ENCODE measurements at regions not wholly inside any gene's neighbourhood (a gene's known extent, or its start where the extent isn't known, plus 50 kb on each side); places are given as distances from the start of the nearest gene placed in this dataset.

GRCh38 chr10:113433711-113434110 lies 119.1 kb upstream of the HABP2 start:
- no peak for DNase-seq
- ChIA-PET CTCF (interaction anchor here (0.8 to 1.1 kb wide), 3 partner anchors 8 to 111 kb away, joined by 3 read pairs; no protein-coding TSS in a partner anchor), POLR2A (no interaction called here)
- TF ChIP-seq TEAD4 (IDR thresholded peaks at IDR 0.05; ENCODE audit: borderline replicate concordance, insufficient read depth) = no peak
- TF ChIP-seq RAD21 (IDR thresholded peaks at IDR 0.05; ENCODE audit: low read length) = no peak
- no peak for TF ChIP-seq SIN3A (IDR thresholded peaks at IDR 0.05; ENCODE audit: borderline replicate concordance, low read depth, low read length)
- no peak for TF ChIP-seq EZH2phosphoT487 (IDR thresholded peaks at IDR 0.05; ENCODE audit: borderline replicate concordance, low read depth)
- TF ChIP-seq GATA2 (CRISPR knock-in tag; IDR thresholded peaks at IDR 0.05) = no peak
- TF ChIP-seq NFIC (IDR thresholded peaks at IDR 0.05; ENCODE audit: borderline replicate concordance) = no peak; the same call in 1 of the 2 replicates
- no peak for TF ChIP-seq ZBTB33 (IDR thresholded peaks at IDR 0.05; ENCODE audit: borderline replicate concordance, low read depth)
- TF ChIP-seq POLR2AphosphoS5 (IDR thresholded peaks at IDR 0.05; ENCODE audit: low read depth, low read length) = no peak
- no peak for TF ChIP-seq ELF1 (IDR thresholded peaks at IDR 0.05)
- no peak for TF ChIP-seq SMC3 (IDR thresholded peaks at IDR 0.05; ENCODE audit: low read depth, low read length)
- no peak for TF ChIP-seq NRF1 (IDR thresholded peaks at IDR 0.05; ENCODE audit: low read depth, low read length)
- no peak for TF ChIP-seq RXRA (IDR thresholded peaks at IDR 0.05; ENCODE audit: borderline replicate concordance, low read depth)
- no peak for TF ChIP-seq CHD2 (IDR thresholded peaks at IDR 0.05; ENCODE audit: low read length, partially characterized antibody)
- TF ChIP-seq EP300 (IDR thresholded peaks at IDR 0.05; ENCODE audit: borderline replicate concordance in 1 of 2, low read depth in 1 of 2, low read length in 1 of 2) = no peak
- H3K79me2 ChIP-seq (ENCODE audit: insufficient read depth) = no peaks in the 10 kb centered on the region
- H3F3A ChIP-seq (replicated peaks; ENCODE audit: insufficient read depth) = no peaks in the 10 kb centered on the region
- H4K20me1 ChIP-seq (ENCODE audit: insufficient read depth) = no peaks in the 10 kb centered on the region
- H3K4me1 ChIP-seq (ENCODE audit: control insufficient read depth in 1 of 2, insufficient read depth in 2 of 2, low read depth in 1 of 2, low read length in 1 of 2) = peaks cover 0 to 13% of the 10 kb centered on the region in 2 experiments; a peak in 1 of 4 replicates
- no peak overlapping the region for H3K27ac ChIP-seq (ENCODE audit: low read depth in 2 of 2, low read length in 1 of 2)
- no peaks in the 10 kb centered on the region; the same call in 1 of the 2 replicates for H3K27me3 ChIP-seq (ENCODE audit: insufficient read depth)
- no peak overlapping the region for H2AFZ ChIP-seq (ENCODE audit: low read depth)
- no peak overlapping the region for H3K9ac ChIP-seq
- H3K9me3 ChIP-seq = no peaks in the 10 kb centered on the region
- 39% methylated on average over 2 of the region's 2 CpGs for WGBS (ENCODE audit: low lambda C conversion rate)
- H3K36me3 ChIP-seq (replicated peaks in 1 of 2; ENCODE audit: control insufficient read depth in 1 of 2, insufficient read depth in 2 of 2, low read length in 1 of 2) = no peaks in the 10 kb centered on the region
- no peak overlapping the region for H3K4me2 ChIP-seq
- H3K4me3 ChIP-seq (ENCODE audit: low read depth in 2 of 2, low read length in 1 of 2) = no peak overlapping the region
- H3K9me2 ChIP-seq = no peaks in the 10 kb centered on the region

GRCh38 chr10:113434315-113434714 lies 118.5 kb upstream of the HABP2 start:
- peaks cover 0 to 13% of the 10 kb centered on the region in 2 experiments; a peak in 1 of 4 replicates for H3K4me1 ChIP-seq (ENCODE audit: control insufficient read depth in 1 of 2, insufficient read depth in 2 of 2, low read depth in 1 of 2, low read length in 1 of 2)
- H3K36me3 ChIP-seq (replicated peaks in 1 of 2; ENCODE audit: control insufficient read depth in 1 of 2, insufficient read depth in 2 of 2, low read length in 1 of 2) = no peaks in the 10 kb centered on the region
- H3K9ac ChIP-seq = no peak overlapping the region
- no peaks in the 10 kb centered on the region for H3K79me2 ChIP-seq (ENCODE audit: insufficient read depth)
- TF ChIP-seq RXRA (IDR thresholded peaks at IDR 0.05; ENCODE audit: borderline replicate concordance, low read depth) (no peak), MEF2A (IDR thresholded peaks at IDR 0.05; ENCODE audit: borderline replicate concordance, low read depth) (no peak), JUND (IDR thresholded peaks at IDR 0.05) (no peak), EP300 (IDR thresholded peaks at IDR 0.05; ENCODE audit: borderline replicate concordance in 1 of 2, low read depth in 1 of 2, low read length in 1 of 2) (no peak)
- no peak overlapping the region for H3K27ac ChIP-seq (ENCODE audit: low read depth in 2 of 2, low read length in 1 of 2)
- POLR2A ChIA-PET = no interaction called here
- no peaks in the 10 kb centered on the region for H3F3A ChIP-seq (replicated peaks; ENCODE audit: insufficient read depth)
- no peaks in the 10 kb centered on the region; the same call in 1 of the 2 replicates for H3K27me3 ChIP-seq (ENCODE audit: insufficient read depth)
- no peak overlapping the region for H3K4me3 ChIP-seq (ENCODE audit: low read depth in 2 of 2, low read length in 1 of 2)
- no peaks in the 10 kb centered on the region for H3K9me2 ChIP-seq
- 37% methylated on average over 3 of the region's 3 CpGs for WGBS (ENCODE audit: low lambda C conversion rate)
- H4K20me1 ChIP-seq (ENCODE audit: insufficient read depth) = no peaks in the 10 kb centered on the region
- H3K9me3 ChIP-seq = no peaks in the 10 kb centered on the region
- H2AFZ ChIP-seq (ENCODE audit: low read depth) = no peak overlapping the region
- H3K4me2 ChIP-seq = no peak overlapping the region
- CTCF ChIA-PET = no interaction called here
- no peak for DNase-seq
